ENCODE measurements at regions not wholly inside any gene's neighbourhood (a gene's known extent, or its start where the extent isn't known, plus 50 kb on each side); places are given as distances from the start of the nearest gene placed in this dataset.

GRCh38 chr6:81694855-81695254 is 57.6 kb downstream of the TENT5A start:
- no peaks in the 10 kb centered on the region for H3K4me1 Mint-ChIP-seq
- ChIA-PET POLR2A (no interaction called here), CTCF (no interaction called here)
- H3K36me3 Mint-ChIP-seq (ENCODE audit: low read depth), result no peaks in the 10 kb centered on the region
- H3K27ac Mint-ChIP-seq, result no peak overlapping the region
- H3K27me3 Mint-ChIP-seq, result no peaks in the 10 kb centered on the region
- no peaks in the 10 kb centered on the region for H3K9me3 Mint-ChIP-seq
- no peak overlapping the region for H3K4me3 Mint-ChIP-seq
- no peak for DNase-seq

GRCh38 chr6:81694207-81694606 is 58.3 kb downstream of the TENT5A start:
- H3K9me3 Mint-ChIP-seq, result no peaks in the 10 kb centered on the region
- no peak overlapping the region for H3K4me3 Mint-ChIP-seq
- CTCF ChIA-PET, result no interaction called here
- H3K36me3 Mint-ChIP-seq (ENCODE audit: low read depth), result no peaks in the 10 kb centered on the region
- DNase-seq, result no peak
- no peaks in the 10 kb centered on the region for H3K4me1 Mint-ChIP-seq
- POLR2A ChIA-PET, result no interaction called here
- H3K27me3 Mint-ChIP-seq, result no peaks in the 10 kb centered on the region
- H3K27ac Mint-ChIP-seq, result no peak overlapping the region

- no peak for DNase-seq
- CTCF ChIA-PET, result no interaction called here
- Mint-ChIP-seq H3K4me1 (no peaks in the 10 kb centered on the region), H3K4me3 (no peak overlapping the region), H3K27ac (no peak overlapping the region), H3K36me3 (ENCODE audit: low read depth) (no peaks in the 10 kb centered on the region), H3K27me3 (no peaks in the 10 kb centered on the region), H3K9me3 (no peaks in the 10 kb centered on the region)
- POLR2A ChIA-PET, result no interaction called here
Observed at GRCh38 chr6:81693266-81693665, 59.2 kb downstream of the TENT5A start.

DNA sequence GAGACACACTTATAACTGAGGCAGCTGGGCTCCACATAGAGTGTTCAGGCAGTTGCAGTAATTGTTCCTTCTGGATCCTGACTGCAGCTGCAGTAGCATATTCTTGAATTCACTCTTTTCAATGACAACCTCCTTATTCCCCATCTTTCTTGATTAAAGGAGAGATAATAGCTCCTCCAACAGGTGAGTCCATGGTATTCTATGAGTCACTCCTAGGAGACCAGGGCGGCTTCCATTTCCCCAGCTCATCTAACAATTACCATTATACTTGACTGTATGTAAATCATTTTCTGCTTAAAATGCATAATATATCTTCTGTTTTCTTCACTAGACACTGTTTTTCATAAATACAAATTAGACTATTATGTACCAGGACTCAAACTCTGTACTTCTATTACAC is 62.4 kb downstream of the TENT5A start:
- H3K4me1 Mint-ChIP-seq, result no peaks in the 10 kb centered on the region
- no peak overlapping the region for H3K27ac Mint-ChIP-seq
- POLR2A ChIA-PET, result no interaction called here
- no peaks in the 10 kb centered on the region for H3K9me3 Mint-ChIP-seq
- DNase-seq, result no peak
- CTCF ChIA-PET, result no interaction called here
- no peaks in the 10 kb centered on the region for H3K27me3 Mint-ChIP-seq
- no peaks in the 10 kb centered on the region for H3K36me3 Mint-ChIP-seq (ENCODE audit: low read depth)
- no peak overlapping the region for H3K4me3 Mint-ChIP-seq

DNA sequence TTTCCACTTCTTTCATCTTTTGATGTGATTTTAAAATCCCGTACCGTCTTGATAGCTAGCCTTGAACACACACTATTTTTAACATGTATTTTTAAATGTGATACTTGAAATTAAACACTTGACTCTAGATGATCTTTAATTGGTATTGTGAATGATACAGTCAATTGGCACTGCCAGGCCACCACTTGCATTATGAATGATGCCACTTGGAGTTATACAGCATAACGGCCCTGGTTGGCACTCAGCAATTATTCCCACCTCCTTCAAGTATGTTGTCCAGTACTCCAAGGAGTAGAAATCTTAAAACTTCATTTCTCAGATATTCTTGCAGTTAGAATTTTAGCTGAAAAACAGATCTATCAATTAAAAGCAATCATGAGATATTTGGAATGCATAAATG is 62.9 kb downstream of the TENT5A start:
- no peak for DNase-seq
- ChIA-PET CTCF (no interaction called here), POLR2A (no interaction called here)
- H3K27me3 Mint-ChIP-seq, result no peaks in the 10 kb centered on the region
- H3K4me3 Mint-ChIP-seq, result no peak overlapping the region
- H3K36me3 Mint-ChIP-seq (ENCODE audit: low read depth), result no peaks in the 10 kb centered on the region
- H3K4me1 Mint-ChIP-seq, result no peaks in the 10 kb centered on the region
- no peak overlapping the region for H3K27ac Mint-ChIP-seq
- no peaks in the 10 kb centered on the region for H3K9me3 Mint-ChIP-seq

DNA sequence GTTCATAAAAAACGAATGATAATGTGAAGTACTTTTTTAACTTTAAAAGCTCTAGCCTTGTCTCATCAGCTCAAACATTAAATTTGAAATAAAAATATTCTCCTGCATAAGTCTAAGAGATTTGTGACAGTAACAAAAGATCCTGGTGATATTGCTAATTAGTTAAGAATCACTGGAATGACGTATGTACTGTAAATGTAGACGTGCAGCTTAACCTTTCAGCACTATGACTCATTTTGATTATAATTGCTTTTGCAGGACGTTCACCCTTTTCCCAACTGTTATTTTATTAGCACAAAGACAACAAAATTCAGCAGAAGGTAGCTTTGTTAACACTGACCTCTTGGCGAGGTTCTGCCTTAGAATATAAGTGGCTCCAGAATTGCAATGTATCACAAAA is 68.6 kb downstream of the TENT5A start:
- Mint-ChIP-seq H3K27me3 (no peaks in the 10 kb centered on the region), H3K27ac (no peak overlapping the region), H3K4me3 (no peak overlapping the region), H3K9me3 (no peaks in the 10 kb centered on the region), H3K36me3 (ENCODE audit: low read depth) (no peaks in the 10 kb centered on the region), H3K4me1 (no peaks in the 10 kb centered on the region)
- POLR2A ChIA-PET, result no interaction called here
- CTCF ChIA-PET, result no interaction called here
- DNase-seq, result no peak

- H3K4me1 Mint-ChIP-seq, result no peaks in the 10 kb centered on the region
- no peaks in the 10 kb centered on the region for H3K36me3 Mint-ChIP-seq (ENCODE audit: low read depth)
- H3K4me3 Mint-ChIP-seq, result no peak overlapping the region
- H3K27me3 Mint-ChIP-seq, result no peaks in the 10 kb centered on the region
- H3K27ac Mint-ChIP-seq, result no peak overlapping the region
- no peak for DNase-seq
- ChIA-PET POLR2A (no interaction called here), CTCF (no interaction called here)
- H3K9me3 Mint-ChIP-seq, result no peaks in the 10 kb centered on the region
Observed at GRCh38 chr6:81682858-81683620, 69.4 kb downstream of the TENT5A start.

DNA sequence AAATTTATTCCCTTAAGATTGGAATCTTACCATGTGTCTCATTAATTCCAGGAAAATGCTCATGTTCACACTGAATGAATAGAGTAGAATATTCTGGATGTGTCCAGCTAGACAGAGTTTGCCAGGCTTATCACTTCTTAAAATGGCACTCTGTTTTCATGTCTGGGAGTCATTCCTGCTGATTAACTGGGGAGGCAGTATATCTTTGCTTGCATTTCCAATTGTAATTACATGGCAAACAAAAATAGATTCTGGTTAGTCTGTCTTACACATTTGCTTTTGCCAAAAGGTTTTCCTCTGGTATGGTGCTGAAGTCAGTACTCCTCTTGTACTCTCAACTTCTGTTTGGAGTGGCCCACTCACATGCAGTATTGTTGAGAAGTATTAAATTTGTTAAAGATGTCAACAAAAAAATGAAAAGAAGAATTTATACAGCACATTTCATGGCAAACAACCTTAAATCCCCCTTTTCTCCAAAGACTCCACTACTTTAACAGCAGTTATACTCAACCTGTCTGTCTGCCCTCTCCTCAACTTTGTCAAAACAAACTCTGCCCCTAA is 70.2 kb downstream of the TENT5A start:
- ChIA-PET CTCF (no interaction called here), POLR2A (no interaction called here)
- H3K4me3 Mint-ChIP-seq, result no peak overlapping the region

GRCh38 chr6:81669445-81669844 is 83.0 kb downstream of the TENT5A start:
- H3K27me3 Mint-ChIP-seq, result no peaks in the 10 kb centered on the region
- ChIA-PET POLR2A (no interaction called here), CTCF (no interaction called here)
- H3K9me3 Mint-ChIP-seq, result no peaks in the 10 kb centered on the region
- no peaks in the 10 kb centered on the region for H3K36me3 Mint-ChIP-seq (ENCODE audit: low read depth)
- no peak overlapping the region for H3K4me3 Mint-ChIP-seq
- DNase-seq, result no peak
- H3K27ac Mint-ChIP-seq, result no peak overlapping the region
- no peaks in the 10 kb centered on the region for H3K4me1 Mint-ChIP-seq

More for the DNA sequence above, 70.2 kb downstream of the TENT5A start:
- H3K27me3 Mint-ChIP-seq, result no peaks in the 10 kb centered on the region
- no peaks in the 10 kb centered on the region for H3K9me3 Mint-ChIP-seq
- no peak overlapping the region for H3K27ac Mint-ChIP-seq
- H3K4me1 Mint-ChIP-seq, result no peaks in the 10 kb centered on the region
- DNase-seq, result no peak
- H3K36me3 Mint-ChIP-seq (ENCODE audit: low read depth), result no peaks in the 10 kb centered on the region

GRCh38 chr6:81668615-81669047 is 83.8 kb downstream of the TENT5A start:
- no peaks in the 10 kb centered on the region for H3K9me3 Mint-ChIP-seq
- CTCF ChIA-PET, result no interaction called here
- DNase-seq, result no peak
- no peak overlapping the region for H3K27ac Mint-ChIP-seq
- H3K27me3 Mint-ChIP-seq, result no peaks in the 10 kb centered on the region
- H3K4me1 Mint-ChIP-seq, result no peaks in the 10 kb centered on the region
- POLR2A ChIA-PET, result no interaction called here
- no peaks in the 10 kb centered on the region for H3K36me3 Mint-ChIP-seq (ENCODE audit: low read depth)
- no peak overlapping the region for H3K4me3 Mint-ChIP-seq

DNA sequence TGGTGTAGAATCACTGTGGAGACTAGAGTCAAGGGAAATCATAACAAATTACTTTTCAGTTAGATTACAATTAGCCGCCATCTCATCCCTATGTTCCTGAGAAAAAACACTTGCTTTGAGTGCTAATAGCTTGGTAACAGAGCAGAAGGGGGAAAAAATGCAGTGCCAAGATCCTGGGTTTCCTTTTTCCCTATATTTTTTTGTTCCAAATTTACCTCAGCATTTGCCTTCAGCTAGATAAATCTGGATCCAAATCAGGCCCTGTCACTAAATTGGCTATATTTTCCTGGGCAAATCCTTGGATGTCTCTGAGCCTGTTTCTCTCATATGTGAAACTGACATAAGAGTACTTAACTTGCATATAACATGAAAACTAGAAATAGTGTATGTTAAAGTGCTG is 86.0 kb downstream of the TENT5A start:
- CTCF ChIA-PET, result no interaction called here
- Mint-ChIP-seq H3K36me3 (ENCODE audit: low read depth) (no peaks in the 10 kb centered on the region), H3K27ac (no peak overlapping the region), H3K4me3 (no peak overlapping the region), H3K9me3 (no peaks in the 10 kb centered on the region), H3K4me1 (no peaks in the 10 kb centered on the region), H3K27me3 (no peaks in the 10 kb centered on the region)
- POLR2A ChIA-PET, result no interaction called here
- no peak for DNase-seq

- DNase-seq, result no peak
- Mint-ChIP-seq H3K36me3 (ENCODE audit: low read depth) (no peaks in the 10 kb centered on the region), H3K4me1 (no peaks in the 10 kb centered on the region), H3K9me3 (no peaks in the 10 kb centered on the region), H3K4me3 (no peak overlapping the region), H3K27ac (no peak overlapping the region), H3K27me3 (no peaks in the 10 kb centered on the region)
- ChIA-PET POLR2A (no interaction called here), CTCF (interaction anchor here (0.7 kb wide), 1 partner anchor 1896 kb away, joined by 3 read pairs; no protein-coding TSS in a partner anchor)
Observed at GRCh38 chr6:81656231-81656630, 96.2 kb downstream of the TENT5A start.

GRCh38 chr6:81655696-81656095 is 96.8 kb downstream of the TENT5A start:
- H3K27ac Mint-ChIP-seq, result no peak overlapping the region
- POLR2A ChIA-PET, result no interaction called here
- H3K36me3 Mint-ChIP-seq (ENCODE audit: low read depth), result no peaks in the 10 kb centered on the region
- H3K27me3 Mint-ChIP-seq, result no peaks in the 10 kb centered on the region
- H3K4me1 Mint-ChIP-seq, result no peaks in the 10 kb centered on the region
- CTCF ChIA-PET, result interaction anchor here (0.7 kb wide), 1 partner anchor 1895 kb away, joined by 3 read pairs; no protein-coding TSS in a partner anchor
- H3K9me3 Mint-ChIP-seq, result no peaks in the 10 kb centered on the region
- no peak overlapping the region for H3K4me3 Mint-ChIP-seq
- no peak for DNase-seq

DNA sequence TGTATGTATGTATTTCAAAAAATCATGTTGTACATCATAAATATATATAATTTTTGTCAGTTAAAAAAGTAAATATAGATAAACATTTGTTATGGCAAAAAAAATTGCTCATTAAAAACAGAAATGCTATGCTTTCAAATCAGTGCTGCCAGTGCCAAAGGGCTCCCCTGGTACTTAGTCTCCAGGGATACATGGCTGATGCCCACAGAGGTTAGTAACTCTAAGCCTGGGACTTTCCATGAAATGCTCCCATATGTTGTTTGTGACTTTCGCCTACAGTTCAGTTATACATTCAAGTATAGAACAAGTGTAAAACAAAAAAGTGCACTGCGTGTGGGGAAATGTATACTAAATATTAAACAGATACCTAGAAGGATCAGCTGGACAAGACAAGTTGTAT is 104.0 kb downstream of the TENT5A start:
- Mint-ChIP-seq H3K9me3 (no peaks in the 10 kb centered on the region), H3K36me3 (ENCODE audit: low read depth) (no peaks in the 10 kb centered on the region), H3K27ac (no peak overlapping the region), H3K27me3 (no peaks in the 10 kb centered on the region), H3K4me3 (no peak overlapping the region), H3K4me1 (no peaks in the 10 kb centered on the region)
- ChIA-PET POLR2A (no interaction called here), CTCF (no interaction called here)
- no peak for DNase-seq
